H1 (cell line): ENCODE measurements at regions not wholly inside any gene's neighbourhood (a gene's known extent, or its start where the extent isn't known, plus 50 kb on each side); places are given as distances from the start of the nearest gene placed in this dataset.

Source experiments
- CTCF ChIA-PET: fragments of 300-600 bp; sonication (Branson Sonifier 250); formaldehyde crosslinking; loops from one replicate; lab custom pipeline; 2021; ENCODE audit not compliant: partially characterized antibody; lab: Charles Lee
- POLR2A ChIA-PET: fragments of 300-600 bp; sonication (Branson Sonifier 250); formaldehyde crosslinking; loops from one replicate; lab custom pipeline; 2021; ENCODE audit warnings: inconsistent platforms; ENCODE audit not compliant: partially characterized antibody; lab: Charles Lee
- DNase-seq, 2 experiments: peaks; one replicate each; pipeline versions ENCODE4 v3.0.0 to v3.0.0-alpha.2; 2010 to 2022; ENCODE audit warnings: low spot score in 2 of 2, low read depth in 1 of 2, mixed read lengths in 1 of 2
- FAIRE-seq: peaks from 2 replicates; lab custom pipeline; 2011; peaks lifted over from hg19 to GRCh38; lab: Jason Lieb, UNC
- H2AFZ ChIP-seq: 2 replicates; pipeline ENCODE4 v1.8.1; 2012; ENCODE audit warnings: low read length, inconsistent platforms
- H2AK5ac ChIP-seq: 2 replicates; pipeline ENCODE4 v1.6.1; 2013; ENCODE audit warnings: low read depth, low read length
- H2BK120ac ChIP-seq: replicated peaks from 2 replicates; pipeline ENCODE3; 2013; ENCODE audit warnings: low read depth, low read length, inconsistent platforms
- H2BK12ac ChIP-seq: 2 replicates; pipeline ENCODE4 v1.6.1; 2013; ENCODE audit warnings: low read depth, low read length
- H2BK15ac ChIP-seq: 2 replicates; pipeline ENCODE4 v1.6.1; 2013; ENCODE audit warnings: low read length
- H2BK20ac ChIP-seq: 2 replicates; pipeline ENCODE4 v1.6.1; 2013; ENCODE audit warnings: low read length
- H2BK5ac ChIP-seq: 2 replicates; pipeline ENCODE4 v1.6.1; 2013; ENCODE audit warnings: low read depth, low read length
- H3K14ac ChIP-seq: 2 replicates; pipeline ENCODE4 v1.6.1; 2013; ENCODE audit warnings: inconsistent platforms; ENCODE audit not compliant: insufficient read length
- H3K18ac ChIP-seq: 2 replicates; pipeline ENCODE4 v1.6.1; 2013; ENCODE audit warnings: low read length; ENCODE audit errors: extremely low read depth
- H3K23ac ChIP-seq: 2 replicates; pipeline ENCODE4 v1.6.1; 2013; ENCODE audit warnings: inconsistent platforms; ENCODE audit not compliant: insufficient read length
- H3K23me2 ChIP-seq: 2 replicates; pipeline ENCODE4 v1.6.1; 2013; ENCODE audit warnings: low read depth, low read length
- H3K27ac ChIP-seq: 2 replicates; pipeline ENCODE4 v1.6.1; 2011; ENCODE audit warnings: low read depth, low read length, inconsistent platforms
- H3K27me3 ChIP-seq, 4 experiments: replicated peaks in 1 of 4; 1 replicate in 1 of 4; 2 replicates in 3 of 4; pipeline versions ENCODE4 v1.6.1 to v1.8.1; 2011 to 2013; ENCODE audit warnings: low read length in 3 of 4, mild to moderate bottlenecking in 3 of 4, inconsistent platforms in 2 of 4, mixed read lengths in 2 of 4, moderate library complexity in 1 of 4; ENCODE audit not compliant: control insufficient read depth in 3 of 4, insufficient read depth in 3 of 4; ENCODE audit errors: extremely low read depth in 1 of 4
- H3K36me3 ChIP-seq, 4 experiments: 2 replicates each; pipeline versions ENCODE4 v1.6.1 to v1.8.1; 2011 to 2013; ENCODE audit warnings: mild to moderate bottlenecking in 4 of 4, low read length in 3 of 4, moderate library complexity in 2 of 4, control low read depth in 1 of 4, inconsistent platforms in 1 of 4; ENCODE audit not compliant: insufficient read depth in 4 of 4, control insufficient read depth in 2 of 4
- H3K4ac ChIP-seq: replicated peaks from 2 replicates; pipeline ENCODE3; 2013; ENCODE audit warnings: low read length, low read depth, mixed read lengths, inconsistent platforms; ENCODE audit not compliant: insufficient read length
- H3K4me1 ChIP-seq, 4 experiments: replicated peaks in 1 of 4; 1 replicate in 1 of 4; 2 replicates in 3 of 4; pipeline versions ENCODE4 v1.6.1 to v1.8.1; 2011 to 2013; ENCODE audit warnings: low read length in 3 of 4, inconsistent platforms in 2 of 4, mixed read lengths in 1 of 4; ENCODE audit not compliant: insufficient read depth in 4 of 4, control insufficient read depth in 3 of 4
- H3K4me2 ChIP-seq, 2 experiments: 2 replicates each; pipeline versions ENCODE4 v1.6.1 to v1.8.1; 2011 to 2013; ENCODE audit warnings: low read depth in 2 of 2, low read length in 2 of 2, control low read depth in 1 of 2, inconsistent platforms in 1 of 2, mild to moderate bottlenecking in 1 of 2; ENCODE audit not compliant: insufficient read depth in 1 of 2
- H3K4me3 ChIP-seq, 4 experiments: fragments of 200-600, 300-600 bp in 1 of 4; sonication (generic), shearing (Covaris generic), sonication (Bioruptor Twin) in 1 of 4; 2 replicates each; pipeline versions ENCODE4 v1.5.1 to v1.8.1; 2011 to 2016; ENCODE audit warnings: low read length in 4 of 4, low read depth in 3 of 4, control low read depth in 2 of 4, inconsistent platforms in 2 of 4, mild to moderate bottlenecking in 2 of 4, mixed read lengths in 1 of 4, moderate library complexity in 1 of 4; ENCODE audit not compliant: insufficient read depth in 2 of 4; ENCODE audit errors: extremely low read depth in 1 of 4
- H3K56ac ChIP-seq: replicated peaks from 2 replicates; pipeline ENCODE3; 2013; ENCODE audit warnings: low read depth, mild to moderate bottlenecking, mixed read lengths, low read length, inconsistent platforms; ENCODE audit not compliant: insufficient read length
- H3K79me1 ChIP-seq: 2 replicates; pipeline ENCODE4 v1.6.1; 2013; ENCODE audit warnings: low read depth, low read length, control low read depth
- H3K79me2 ChIP-seq, 2 experiments: 2 replicates each; pipeline versions ENCODE4 v1.6.1 to v1.8.1; 2012 to 2013; ENCODE audit warnings: low read length in 2 of 2, mild to moderate bottlenecking in 2 of 2, inconsistent platforms in 1 of 2; ENCODE audit not compliant: insufficient read depth in 2 of 2, control insufficient read depth in 1 of 2
- H3K9ac ChIP-seq, 4 experiments: replicated peaks in 1 of 4; 1 replicate in 1 of 4; 2 replicates in 3 of 4; pipeline versions ENCODE4 v1.6.1 to v1.8.1; 2011 to 2013; ENCODE audit warnings: low read depth in 3 of 4, low read length in 3 of 4, control low read depth in 2 of 4, mild to moderate bottlenecking in 2 of 4, moderate library complexity in 2 of 4, inconsistent platforms in 1 of 4; ENCODE audit errors: extremely low read depth in 1 of 4
- H3K9me3 ChIP-seq, 2 experiments: 2 replicates each; pipeline versions ENCODE4 v1.6.1 to v1.8.1; 2012 to 2013; ENCODE audit warnings: mild to moderate bottlenecking in 2 of 2, moderate library complexity in 2 of 2, control low read depth in 1 of 2, inconsistent platforms in 1 of 2, low read depth in 1 of 2, low read length in 1 of 2, mixed read lengths in 1 of 2; ENCODE audit not compliant: insufficient read depth in 2 of 2
- H4K20me1 ChIP-seq, 2 experiments: replicated peaks in 1 of 2; 2 replicates each; pipeline versions ENCODE3 to v1.8.1; 2011 to 2013; ENCODE audit warnings: inconsistent platforms in 2 of 2, low read length in 2 of 2, mild to moderate bottlenecking in 1 of 2; ENCODE audit not compliant: insufficient read depth in 2 of 2, control insufficient read depth in 1 of 2
- H4K5ac ChIP-seq: 2 replicates; pipeline ENCODE4 v1.6.1; 2013; ENCODE audit warnings: low read length, low read depth, mixed read lengths, inconsistent platforms; ENCODE audit not compliant: insufficient read length
- H4K8ac ChIP-seq: 2 replicates; pipeline ENCODE4 v1.8.0; 2013; ENCODE audit warnings: mild to moderate bottlenecking, moderate library complexity, low read length, inconsistent platforms; ENCODE audit not compliant: insufficient read depth; ENCODE audit errors: extremely low read depth
- H4K91ac ChIP-seq: replicated peaks from 2 replicates; pipeline ENCODE3; 2013; ENCODE audit warnings: low read length, mixed read lengths, inconsistent platforms; ENCODE audit not compliant: insufficient read length
- ASH2L ChIP-seq: fragments of 200-600, 300-600 bp; sonication (generic); IDR thresholded peaks from one replicate; pipeline ENCODE4 v1.7.1; 2017; ENCODE audit warnings: low read length
- CBX8 ChIP-seq: fragments of 300-800, 300-1000 bp; sonication (generic); IDR thresholded peaks from 2 replicates; pipeline ENCODE4 v1.7.1; 2016; ENCODE audit warnings: low read depth, low read length, borderline replicate concordance
- CTBP2 ChIP-seq: IDR thresholded peaks from 2 replicates; pipeline ENCODE4 v1.7.0; 2011; ENCODE audit warnings: borderline replicate concordance, mild to moderate bottlenecking, moderate library complexity, mixed read lengths, low read length; ENCODE audit not compliant: insufficient read depth, insufficient read length
- E2F6 ChIP-seq: IDR thresholded peaks from 2 replicates; pipeline ENCODE4 v1.6.1; 2012; ENCODE audit warnings: inconsistent platforms
- HDAC6 ChIP-seq: IDR thresholded peaks from one replicate; pipeline ENCODE4 v1.7.1; 2012; ENCODE audit warnings: low read depth, mild to moderate bottlenecking, inconsistent platforms, low read length, moderate library complexity
- POU5F1 ChIP-seq: IDR thresholded peaks from 2 replicates; pipeline ENCODE4 v1.6.1; 2011; ENCODE audit warnings: low read depth, mild to moderate bottlenecking, low read length, moderate library complexity
- RBBP5 ChIP-seq: IDR thresholded peaks from 2 replicates; pipeline ENCODE4 v1.7.1; 2012; ENCODE audit warnings: low read depth, mild to moderate bottlenecking, inconsistent platforms, low read length, moderate library complexity, borderline replicate concordance
- SP1 ChIP-seq: IDR thresholded peaks from 2 replicates; pipeline ENCODE4 v1.6.1; 2011; ENCODE audit warnings: low read depth, low read length
- TEAD4 ChIP-seq: IDR thresholded peaks from 2 replicates; pipeline ENCODE4 v1.6.1; 2012; ENCODE audit warnings: low read depth, low read length, inconsistent platforms, mixed read lengths
- YY1 ChIP-seq: IDR thresholded peaks from 2 replicates; pipeline ENCODE4 v1.6.1; 2011; ENCODE audit warnings: low read depth, mild to moderate bottlenecking, low read length
- ZNF274 ChIP-seq: IDR thresholded peaks from 2 replicates; pipeline ENCODE4 v1.7.0; 2012; ENCODE audit warnings: low read length, borderline replicate concordance; ENCODE audit errors: extremely low read depth
- WGBS, 2 experiments: shearing (Covaris generic) in 1 of 2; methylation state at CpG; one replicate each; pipeline versions ENCODE4 v1.1.6 to v1.1.7; 2013 to 2015; ENCODE audit warnings: low lambda C conversion rate in 2 of 2, mixed read lengths in 2 of 2, inconsistent platforms in 1 of 2, low coverage in 1 of 2, missing lambda C conversion rate in 1 of 2; ENCODE audit not compliant: insufficient replicate concordance in 2 of 2, insufficient coverage in 1 of 2, insufficient read length in 1 of 2; ENCODE audit errors: extremely low coverage in 1 of 2, missing lambda C conversion rate in 1 of 2; 5-methylcytosine and 5-hydroxymethylcytosine counted together
- TF ChIP-seq, protein P1 (sequence below), 3 experiments: IDR thresholded peaks; 1 replicate in 2 of 3; 2 replicates in 1 of 3; pipeline versions ENCODE4 v1.5.1 to v1.6.1; 2011; ENCODE audit warnings: low read length in 3 of 3, mild to moderate bottlenecking in 3 of 3, inconsistent platforms in 2 of 3, low read depth in 1 of 3, moderate library complexity in 1 of 3; ENCODE audit not compliant: insufficient read depth in 1 of 3; ENCODE audit errors: control extremely low read depth in 1 of 3

- no peak overlapping the region for H3K23ac ChIP-seq
- no peak overlapping the region for H4K5ac ChIP-seq
- H3K27me3 ChIP-seq = no peaks in the 10 kb centered on the region
- H2BK5ac ChIP-seq = no peak overlapping the region
- H2BK15ac ChIP-seq = no peak overlapping the region
- H2BK12ac ChIP-seq = no peak overlapping the region
- no peak overlapping the region for H2BK120ac ChIP-seq
- no peak overlapping the region for H3K14ac ChIP-seq
- DNase-seq (no peak), FAIRE-seq (no peak)
- no peaks in the 10 kb centered on the region for H3K79me2 ChIP-seq
- POLR2A ChIA-PET = no interaction called here
- no peak overlapping the region for H3K9ac ChIP-seq
- H3K9me3 ChIP-seq = 0 out of 4 replicates have a peak, but pooled peaks cover 0 to 3% of the 10 kb centered on the region in 2 experiments
- H3K4me3 ChIP-seq = no peak overlapping the region
- H2AK5ac ChIP-seq = no peak overlapping the region
- H3K23me2 ChIP-seq = no peaks in the 10 kb centered on the region
- WGBS, 2 experiments = 94% methylated on average over 3 of the region's 3 CpGs; no CpG with 5 or more reads in 1 of the 2 experiments
- CTCF ChIA-PET = interaction anchor here (1.4 kb wide), 1 partner anchor 10 kb away, joined by 3 read pairs; no protein-coding TSS in a partner anchor
- H3K4ac ChIP-seq = no peak overlapping the region
- no peak overlapping the region for H4K91ac ChIP-seq
- no peak overlapping the region for H3K27ac ChIP-seq
- H3K4me2 ChIP-seq = no peak overlapping the region
- no peak overlapping the region for H3K56ac ChIP-seq
- no peak overlapping the region for H2AFZ ChIP-seq
- H4K20me1 ChIP-seq = no peaks in the 10 kb centered on the region
- H3K36me3 ChIP-seq = no peaks in the 10 kb centered on the region
- no peak overlapping the region for H4K8ac ChIP-seq
- H3K4me1 ChIP-seq = peaks cover 0 to 2% (median 0%) of the 10 kb centered on the region in 4 experiments; a peak in 1 of 7 replicates
- H2BK20ac ChIP-seq = no peak overlapping the region
- H3K18ac ChIP-seq = no peak overlapping the region
- no peaks in the 10 kb centered on the region for H3K79me1 ChIP-seq
- no peak for TF ChIP-seq YY1
- TF ChIP-seq CTBP2 = no peak
- no peak for TF ChIP-seq ZNF274
- TF ChIP-seq E2F6 = no peak
- TF ChIP-seq POU5F1 = no peak
- no peak for TF ChIP-seq SP1
- TF ChIP-seq TEAD4 = no peak
- TF ChIP-seq HDAC6 = no peak
- TF ChIP-seq, protein P1, sequence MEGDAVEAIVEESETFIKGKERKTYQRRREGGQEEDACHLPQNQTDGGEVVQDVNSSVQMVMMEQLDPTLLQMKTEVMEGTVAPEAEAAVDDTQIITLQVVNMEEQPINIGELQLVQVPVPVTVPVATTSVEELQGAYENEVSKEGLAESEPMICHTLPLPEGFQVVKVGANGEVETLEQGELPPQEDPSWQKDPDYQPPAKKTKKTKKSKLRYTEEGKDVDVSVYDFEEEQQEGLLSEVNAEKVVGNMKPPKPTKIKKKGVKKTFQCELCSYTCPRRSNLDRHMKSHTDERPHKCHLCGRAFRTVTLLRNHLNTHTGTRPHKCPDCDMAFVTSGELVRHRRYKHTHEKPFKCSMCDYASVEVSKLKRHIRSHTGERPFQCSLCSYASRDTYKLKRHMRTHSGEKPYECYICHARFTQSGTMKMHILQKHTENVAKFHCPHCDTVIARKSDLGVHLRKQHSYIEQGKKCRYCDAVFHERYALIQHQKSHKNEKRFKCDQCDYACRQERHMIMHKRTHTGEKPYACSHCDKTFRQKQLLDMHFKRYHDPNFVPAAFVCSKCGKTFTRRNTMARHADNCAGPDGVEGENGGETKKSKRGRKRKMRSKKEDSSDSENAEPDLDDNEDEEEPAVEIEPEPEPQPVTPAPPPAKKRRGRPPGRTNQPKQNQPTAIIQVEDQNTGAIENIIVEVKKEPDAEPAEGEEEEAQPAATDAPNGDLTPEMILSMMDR (IDR thresholded peaks at IDR 0.05; ENCODE audit: control extremely low read depth in 1 of 3, insufficient read depth in 1 of 3, low read depth in 1 of 3, low read length in 3 of 3) = no peak
- TF ChIP-seq RBBP5 = no peak
- TF ChIP-seq ASH2L = no peak
- no peak for TF ChIP-seq CBX8
Observed at GRCh38 chr20:51227744-51228143, 204.8 kb upstream of the KCNG1 start.
